IMR-90 (cell line): ENCODE measurements at regions not wholly inside any gene's neighbourhood (a gene's known extent, or its start where the extent isn't known, plus 50 kb on each side); places are given as distances from the start of the nearest gene placed in this dataset.

ENCODE experiments used
- ATAC-seq: fragments of 200-7000 bp; cut with Tn5 transposase; 2 replicates; pipeline ENCODE4 v1.9.1; 2020; ENCODE audit warnings: low read depth, mild to moderate bottlenecking, moderate library complexity
- BruUV-seq: library from RNA; stranded (reverse); fragments of 400-500 nt; replicated peaks from 2 replicates; lab custom pipeline; 2021; lab: Mats Ljungman, UMichigan
- CTCF ChIA-PET: fragments of 300-600 bp; formaldehyde crosslinking; extraction: SDS; loops from one replicate; lab custom pipeline; 2021; ENCODE audit warnings: antibody characterized with exemption; lab: Yijun Ruan, JAX
- POLR2A ChIA-PET: fragments of 300-600 bp; sonication (Branson Sonifier 250); formaldehyde crosslinking; loops from one replicate; lab custom pipeline; 2022; ENCODE audit warnings: antibody characterized with exemption; ENCODE audit not compliant: unreplicated experiment; lab: Charles Lee
- DNase-seq: peaks from one replicate; pipeline ENCODE4 v3.0.0; 2013
- H2AFZ ChIP-seq: replicated peaks from 2 replicates; pipeline ENCODE3; 2013; ENCODE audit warnings: low read length, mild to moderate bottlenecking; ENCODE audit not compliant: poor library complexity
- H2AK5ac ChIP-seq: 2 replicates; pipeline ENCODE4 v1.6.1; 2013; ENCODE audit warnings: low read depth, low read length, inconsistent platforms
- H2AK9ac ChIP-seq: replicated peaks from 2 replicates; pipeline ENCODE3; 2013; ENCODE audit warnings: mild to moderate bottlenecking, low read depth, low read length, moderate library complexity; ENCODE audit not compliant: poor library complexity
- H2BK120ac ChIP-seq: 2 replicates; pipeline ENCODE4 v1.6.1; 2013; ENCODE audit warnings: low read depth, low read length, inconsistent platforms
- H2BK15ac ChIP-seq: 3 replicates; pipeline ENCODE4 v1.6.1; 2013; ENCODE audit warnings: low read depth, low read length, inconsistent platforms
- H2BK20ac ChIP-seq: 2 replicates; pipeline ENCODE4 v1.6.1; 2013; ENCODE audit warnings: low read depth, mild to moderate bottlenecking, inconsistent platforms, low read length, moderate library complexity
- H2BK5ac ChIP-seq: 2 replicates; pipeline ENCODE4 v1.6.1; 2013; ENCODE audit warnings: mild to moderate bottlenecking, low read depth, low read length, inconsistent platforms; ENCODE audit not compliant: poor library complexity, severe bottlenecking
- H3K14ac ChIP-seq: replicated peaks from 2 replicates; pipeline ENCODE4 v1.6.1; 2013; ENCODE audit warnings: low read depth, low read length, inconsistent platforms
- H3K18ac ChIP-seq: 2 replicates; pipeline ENCODE4 v1.6.1; 2013; ENCODE audit warnings: low read depth, low read length, control low read depth
- H3K23ac ChIP-seq: 2 replicates; pipeline ENCODE4 v1.6.1; 2013; ENCODE audit warnings: low read depth, low read length, inconsistent platforms
- H3K27ac ChIP-seq: 2 replicates; pipeline ENCODE4 v1.5.1; 2013; ENCODE audit warnings: mild to moderate bottlenecking, control low read depth, low read length; ENCODE audit not compliant: insufficient read depth
- H3K27me3 ChIP-seq: 2 replicates; pipeline ENCODE4 v1.6.1; 2013; ENCODE audit warnings: low read length; ENCODE audit not compliant: control insufficient read depth, insufficient read depth
- H3K36me3 ChIP-seq: 2 replicates; pipeline ENCODE4 v1.6.1; 2013; ENCODE audit warnings: low read length, mixed read lengths; ENCODE audit not compliant: control insufficient read depth, insufficient read depth
- H3K4ac ChIP-seq: 2 replicates; pipeline ENCODE4 v1.6.1; 2013; ENCODE audit warnings: low read depth, low read length, inconsistent platforms
- H3K4me1 ChIP-seq: 2 replicates; pipeline ENCODE4 v1.6.1; 2013; ENCODE audit warnings: low read length, mixed read lengths; ENCODE audit not compliant: control insufficient read depth, insufficient read depth
- H3K4me2 ChIP-seq: 2 replicates; pipeline ENCODE4 v1.6.1; 2013; ENCODE audit warnings: low read depth, mild to moderate bottlenecking, control low read depth, low read length, moderate library complexity
- H3K4me3 ChIP-seq: 2 replicates; pipeline ENCODE4 v1.5.1; 2013; ENCODE audit warnings: low read depth, mild to moderate bottlenecking, control low read depth, low read length, moderate library complexity; ENCODE audit not compliant: insufficient read depth
- H3K56ac ChIP-seq: 2 replicates; pipeline ENCODE4 v1.6.1; 2013; ENCODE audit warnings: low read length, inconsistent platforms; ENCODE audit not compliant: insufficient read depth; ENCODE audit errors: extremely low read depth
- H3K79me1 ChIP-seq, 2 experiments: 2 replicates each; pipeline ENCODE4 v1.6.1; 2013; ENCODE audit warnings: low read length in 2 of 2, inconsistent platforms in 1 of 2, low read depth in 1 of 2
- H3K9ac ChIP-seq: 2 replicates; pipeline ENCODE4 v1.6.1; 2013; ENCODE audit warnings: low read depth, low read length, control low read depth
- H3K9me1 ChIP-seq: 2 replicates; pipeline ENCODE4 v1.6.1; 2013; ENCODE audit warnings: low read length, inconsistent platforms; ENCODE audit not compliant: insufficient read depth
- H3K9me3 ChIP-seq: 2 replicates; pipeline ENCODE4 v1.6.1; 2013; ENCODE audit warnings: low read length; ENCODE audit not compliant: control insufficient read depth, insufficient read depth
- H4K20me1 ChIP-seq: 2 replicates; pipeline ENCODE4 v1.6.1; 2013; ENCODE audit warnings: low read length, inconsistent platforms; ENCODE audit not compliant: insufficient read depth
- H4K5ac ChIP-seq: 2 replicates; pipeline ENCODE4 v1.6.1; 2013; ENCODE audit warnings: mild to moderate bottlenecking, low read depth, low read length, control low read depth
- H4K8ac ChIP-seq, 2 experiments: 2 replicates each; pipeline ENCODE4 v1.6.1; 2013; ENCODE audit warnings: low read depth in 2 of 2, low read length in 2 of 2, control low read depth in 1 of 2, inconsistent platforms in 1 of 2
- H4K91ac ChIP-seq: 2 replicates; pipeline ENCODE4 v1.6.1; 2013; ENCODE audit warnings: low read depth, low read length, inconsistent platforms; ENCODE audit not compliant: insufficient read depth
- BHLHE40 ChIP-seq: fragments of 150-350 bp; IDR thresholded peaks from 2 replicates; pipeline ENCODE4 v1.6.1; 2016; ENCODE audit warnings: mild to moderate bottlenecking, low read depth, low read length
- CEBPB ChIP-seq: IDR thresholded peaks from 2 replicates; pipeline ENCODE4 v1.6.1; 2012; ENCODE audit warnings: low read depth, low read length, improper control_type of control experiment
- CHD1 ChIP-seq: IDR thresholded peaks from 2 replicates; pipeline ENCODE4 v1.6.1; 2012; ENCODE audit warnings: low read depth, low read length, improper control_type of control experiment
- CTCF ChIP-seq: conservative IDR thresholded peaks from 2 replicates; pipeline ENCODE4 v1.5.1; 2012; ENCODE audit warnings: mild to moderate bottlenecking, low read depth, low read length, improper control_type of control experiment
- ELK1 ChIP-seq: fragments of 150-350 bp; IDR thresholded peaks from 2 replicates; pipeline ENCODE4 v1.6.1; 2016; ENCODE audit warnings: low read depth, mild to moderate bottlenecking, low read length, moderate library complexity, borderline replicate concordance
- FOS ChIP-seq: fragments of 150-350 bp; IDR thresholded peaks from 2 replicates; pipeline ENCODE4 v1.6.1; 2016; ENCODE audit warnings: low read depth, low read length
- MAFK ChIP-seq: IDR thresholded peaks from 2 replicates; pipeline ENCODE4 v1.6.1; 2012; ENCODE audit warnings: low read depth, low read length, improper control_type of control experiment
- MAZ ChIP-seq: IDR thresholded peaks from 2 replicates; pipeline ENCODE4 v1.6.1; 2012; ENCODE audit warnings: low read depth, mild to moderate bottlenecking, low read length, improper control_type of control experiment, moderate library complexity, borderline replicate concordance
- MXI1 ChIP-seq: IDR thresholded peaks from 2 replicates; pipeline ENCODE4 v1.6.1; 2012; ENCODE audit warnings: low read depth, mild to moderate bottlenecking, low read length, moderate library complexity, borderline replicate concordance
- NFE2L2 ChIP-seq: fragments of 150-350 bp; IDR thresholded peaks from 2 replicates; pipeline ENCODE4 v1.6.1; 2016; ENCODE audit warnings: low read depth, mild to moderate bottlenecking, low read length
- POLR2A ChIP-seq: IDR thresholded peaks from 2 replicates; pipeline ENCODE4 v1.6.1; 2012; ENCODE audit warnings: mild to moderate bottlenecking, low read depth, low read length
- RAD21 ChIP-seq: IDR thresholded peaks from 2 replicates; pipeline ENCODE4 v1.6.1; 2012; ENCODE audit warnings: low read length, improper control_type of control experiment
- RCOR1 ChIP-seq: IDR thresholded peaks from 2 replicates; pipeline ENCODE4 v1.6.1; 2012; ENCODE audit warnings: mild to moderate bottlenecking, low read length, improper control_type of control experiment; ENCODE audit not compliant: insufficient replicate concordance
- RFX5 ChIP-seq: IDR thresholded peaks from 2 replicates; pipeline ENCODE4 v1.8.0; 2012; ENCODE audit warnings: low read depth, mild to moderate bottlenecking, low read length, moderate library complexity
- SMC3 ChIP-seq: fragments of 150-350 bp; IDR thresholded peaks from 2 replicates; pipeline ENCODE4 v1.6.1; 2016; ENCODE audit warnings: low read depth, mild to moderate bottlenecking, antibody characterized with exemption, low read length, moderate library complexity
- USF2 ChIP-seq: fragments of 150-350 bp; IDR thresholded peaks from 2 replicates; pipeline ENCODE4 v1.6.1; 2017; ENCODE audit warnings: mild to moderate bottlenecking, antibody characterized with exemption, low read length, low read depth
- WGBS, 2 experiments: methylation state at CpG; one replicate each; pipeline versions ENCODE4 v1.1.5 to v1.1.7; 2013; ENCODE audit warnings: missing lambda C conversion rate in 2 of 2; ENCODE audit not compliant: insufficient read length in 1 of 2; ENCODE audit errors: extremely low coverage in 2 of 2; 5-methylcytosine and 5-hydroxymethylcytosine counted together
- dilution Hi-C: fragments of 300-500 bp; cut with HindIII; formaldehyde crosslinking; loops from one replicate; pipeline ENCODE4 v1.14.3; 2018; ENCODE audit warnings: low sequenced_read_pairs; ENCODE audit not compliant: unreplicated experiment
- in situ Hi-C: fragments of 300-500 bp; cut with MboI; formaldehyde crosslinking; loops from 3 replicates; pipeline ENCODE4 v1.14.3; 2019; ENCODE audit warnings: low sequenced_read_pairs, inconsistent platforms, mixed read lengths
- intact Hi-C: fragments of 100-400 bp; cut with micrococcal nuclease; formaldehyde crosslinking; loops from 2 replicates; pipeline ENCODE4 v1.10.0; 2022

DNA sequence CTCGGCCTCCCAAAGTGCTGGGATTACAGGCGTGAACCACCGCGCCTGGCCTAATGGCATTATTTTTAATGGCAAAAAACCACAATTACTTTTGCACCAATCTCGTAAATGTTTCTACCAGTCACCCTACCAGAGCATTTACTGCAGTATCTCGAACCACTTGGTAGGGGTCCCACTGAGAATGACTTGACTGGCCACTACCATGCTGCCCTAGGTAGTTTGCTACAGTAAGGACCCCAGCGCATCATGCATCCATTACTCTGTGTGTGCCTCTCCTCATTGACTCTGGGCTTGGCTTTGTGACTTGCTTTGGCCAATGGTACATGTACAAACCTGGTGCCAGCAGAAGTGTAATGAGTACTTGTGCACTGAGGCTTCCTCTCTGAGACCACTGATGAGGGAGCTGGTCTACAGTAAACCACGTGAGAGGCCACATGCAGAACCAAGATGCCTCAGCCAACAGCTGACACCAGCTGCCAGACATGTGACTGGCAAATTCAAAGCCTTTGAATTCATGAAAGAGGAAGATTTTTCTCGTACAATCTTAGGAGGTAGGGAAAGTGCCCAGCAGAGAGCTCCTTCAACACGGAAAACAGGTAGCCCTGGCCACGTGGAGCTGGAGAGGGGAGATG lies 421.7 kb upstream of the C16orf82 start:
- Histone ChIP-seq H3K9ac (no peak overlapping the region), H2BK120ac (no peak overlapping the region), H3K36me3 (no peaks in the 10 kb centered on the region), H3K27ac (no peak overlapping the region), H3K14ac (no peak overlapping the region), H3K4me3 (no peak overlapping the region), H2BK5ac (no peak overlapping the region), H3K79me1 (no peaks in the 10 kb centered on the region), H3K9me3 (peaks cover 11% of the 10 kb centered on the region; the same call in 1 of the 2 replicates), H3K56ac (no peak overlapping the region), H3K9me1 (no peaks in the 10 kb centered on the region), H3K18ac (no peak overlapping the region), H4K91ac (no peak overlapping the region), H2AFZ (no peak overlapping the region), H2BK20ac (no peak overlapping the region), H2BK15ac (no peak overlapping the region), H2AK9ac (no peak overlapping the region), H4K20me1 (no peaks in the 10 kb centered on the region), H3K27me3 (no peaks in the 10 kb centered on the region), H3K4me2 (no peak overlapping the region), H3K4me1 (no peaks in the 10 kb centered on the region), H4K8ac (no peak overlapping the region), H3K23ac (no peak overlapping the region), H3K4ac (no peak overlapping the region), H2AK5ac (no peak overlapping the region), H4K5ac (no peak overlapping the region)
- intact Hi-C loops, result no loop called here
- ChIA-PET CTCF (interaction anchor here (0.6 kb wide), 1 partner anchor 39 kb away, joined by 3 read pairs; no protein-coding TSS in a partner anchor), POLR2A (no interaction called here)
- dilution Hi-C loops, result no loop called here
- ATAC-seq (no peak), DNase-seq (no peak)
- in situ Hi-C loops, result no loop called here
- no peak for TF ChIP-seq POLR2A
- TF ChIP-seq BHLHE40, result no peak
- TF ChIP-seq USF2, result no peak
- TF ChIP-seq RAD21, result no peak
- no peak for TF ChIP-seq CEBPB
- no peak for TF ChIP-seq CHD1
- no peak for TF ChIP-seq RFX5
- TF ChIP-seq MAZ, result no peak
- no peak for TF ChIP-seq FOS
- TF ChIP-seq CTCF, result no peak
- no peak for TF ChIP-seq NFE2L2
- TF ChIP-seq ELK1, result no peak
- TF ChIP-seq SMC3, result no peak
- TF ChIP-seq RCOR1, result no peak
- TF ChIP-seq MXI1, result no peak
- no peak for TF ChIP-seq MAFK
- no TSS peak for BruUV-seq
- WGBS, 2 experiments, result 20% methylated on average over 7 of the region's 11 CpGs; no CpG with 5 or more reads in 1 of the 2 experiments
